SKM-1 (cell line): ENCODE measurements at regions not wholly inside any gene's neighbourhood (a gene's known extent, or its start where the extent isn't known, plus 50 kb on each side); places are given as distances from the start of the nearest gene placed in this dataset.

ENCODE experiments used
- DNase-seq: peaks from one replicate; lab custom pipeline; 2025; ENCODE audit not compliant: unreplicated experiment; lab: John Stamatoyannopoulos, UW

- no peak for DNase-seq
These were observed 70.1 kb upstream of the KRR1 start for GRCh38 chr12:75581515-75581914.

GRCh38 chr12:75579552-75579951, 68.1 kb upstream of the KRR1 start:
- no peak for DNase-seq

- no peak for DNase-seq
These were observed 67.1 kb upstream of the KRR1 start for GRCh38 chr12:75578546-75578945.

- DNase-seq: no peak
These were observed 66.4 kb upstream of the KRR1 start for GRCh38 chr12:75577812-75578211.

GRCh38 chr12:75571656-75572205, 60.3 kb upstream of the KRR1 start:
- DNase-seq: no peak

- DNase-seq: no peak
These were observed 59.8 kb upstream of the KRR1 start for GRCh38 chr12:75571204-75571603.

- no peak for DNase-seq
These were observed 57.4 kb upstream of the KRR1 start for GRCh38 chr12:75568801-75569200.

- no peak for DNase-seq
These were observed 57.0 kb upstream of the KRR1 start for GRCh38 chr12:75568393-75568792.

- no peak for DNase-seq
These were observed 54.4 kb upstream of the KRR1 start for GRCh38 chr12:75565795-75566194.

GRCh38 chr12:75564852-75565251, 53.4 kb upstream of the KRR1 start:
- DNase-seq: no peak

GRCh38 chr12:75564398-75564797, 53.0 kb upstream of the KRR1 start:
- DNase-seq: no peak

- DNase-seq: no peak
These were observed 51.9 kb upstream of the KRR1 start for GRCh38 chr12:75563351-75563750.

GRCh38 chr12:75561921-75562320, 50.5 kb upstream of the KRR1 start:
- DNase-seq: no peak
